GM19455 (cell line): ENCODE measurements at regions not wholly inside any gene's neighbourhood (a gene's known extent, or its start where the extent isn't known, plus 50 kb on each side); places are given as distances from the start of the nearest gene placed in this dataset.

Source experiments
- ATAC-seq: cut with Tn5 transposase; IDR thresholded peaks from one replicate; pipeline ENCODE4 v1.9.1; 2021; ENCODE audit not compliant: unreplicated experiment

DNA sequence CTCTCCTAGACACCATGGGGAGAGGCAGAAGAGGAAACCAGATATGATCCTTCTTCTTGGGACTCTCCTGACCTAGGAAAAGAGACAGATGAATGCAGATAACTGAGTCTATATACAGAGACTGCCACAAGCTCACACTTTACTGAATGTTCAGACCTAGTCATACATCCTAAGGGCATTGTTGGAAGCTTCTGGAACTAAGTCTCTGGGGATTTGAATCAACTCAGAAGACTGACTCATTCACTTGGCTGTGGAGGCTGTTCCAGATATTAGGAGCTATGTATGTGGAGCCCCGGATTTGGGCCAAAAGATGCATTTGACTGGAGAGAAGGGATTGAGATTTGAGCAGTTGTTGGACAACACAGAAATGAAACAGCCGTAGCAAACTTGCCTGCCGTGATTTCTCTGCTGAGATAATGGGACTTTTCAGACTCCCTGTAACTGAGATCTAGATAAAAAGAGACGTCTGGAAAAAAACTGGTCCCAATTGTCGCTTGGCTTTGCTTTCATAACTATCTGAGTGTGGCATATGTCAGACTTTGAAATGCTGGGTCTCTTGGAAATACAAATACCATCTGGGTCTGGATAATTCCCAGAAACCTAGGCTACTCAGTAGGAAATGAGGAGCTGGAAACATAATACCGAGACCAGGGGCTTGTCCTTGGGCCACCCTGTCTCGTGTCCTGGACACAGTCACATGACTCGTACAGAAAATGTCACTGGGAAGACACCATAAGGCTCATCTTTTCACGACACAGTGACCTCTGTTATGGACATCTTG lies 396.8 kb downstream of the NUAK1 start:
- ATAC-seq, result no peak

GRCh38 chr12:105742567-105742874 lies 396.2 kb downstream of the NUAK1 start:
- ATAC-seq, result no peak

DNA sequence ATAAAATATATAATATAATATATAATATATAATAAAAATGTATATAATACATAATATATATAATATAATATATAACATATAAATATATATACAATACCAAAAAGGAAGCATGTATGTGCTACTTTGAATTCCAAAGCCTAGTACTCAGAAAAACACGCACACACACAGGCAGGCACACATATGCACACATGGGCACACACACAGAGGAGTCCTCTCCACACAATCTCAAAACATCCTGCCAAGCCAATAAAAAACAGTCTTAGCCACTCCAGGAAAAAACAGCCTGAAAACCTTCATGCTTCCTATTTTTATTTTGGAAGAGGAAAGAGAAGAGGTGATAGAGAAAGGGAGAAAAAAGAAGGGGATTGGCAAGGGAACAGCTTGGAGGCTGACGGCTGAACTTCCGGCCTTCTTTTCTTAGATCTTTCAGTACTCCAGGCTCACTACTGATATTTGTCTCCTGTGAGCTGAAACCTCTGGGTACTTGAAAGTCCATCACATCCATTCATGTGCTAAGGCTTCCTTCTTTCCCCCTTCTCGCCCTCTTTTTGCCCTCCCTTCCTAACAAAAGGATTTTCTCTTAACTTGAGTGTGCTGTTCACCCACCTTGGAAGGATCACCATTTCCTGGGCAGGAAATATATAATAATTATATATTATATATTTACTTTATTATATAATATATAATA lies 394.2 kb downstream of the NUAK1 start:
- ATAC-seq, result no peak

DNA sequence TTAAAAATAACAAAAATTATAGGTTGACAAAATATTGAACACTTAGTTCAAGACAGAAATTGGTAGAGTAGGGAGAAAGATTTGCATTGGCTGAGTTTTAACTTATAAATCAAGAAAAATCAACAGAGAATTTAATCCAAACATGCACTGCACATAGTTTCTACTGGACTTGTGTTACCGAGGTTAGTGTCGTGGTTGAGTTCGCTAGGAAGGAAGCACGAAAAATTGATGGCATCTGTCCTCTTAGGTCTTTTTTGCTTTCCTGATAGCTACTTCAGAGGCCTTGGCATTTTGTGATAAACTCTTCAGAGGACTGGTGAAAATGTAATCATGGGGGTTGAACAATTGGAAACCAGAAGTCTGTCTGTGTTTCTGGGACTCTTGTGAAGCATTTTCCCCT lies 392.9 kb downstream of the NUAK1 start:
- ATAC-seq, result no peak

DNA sequence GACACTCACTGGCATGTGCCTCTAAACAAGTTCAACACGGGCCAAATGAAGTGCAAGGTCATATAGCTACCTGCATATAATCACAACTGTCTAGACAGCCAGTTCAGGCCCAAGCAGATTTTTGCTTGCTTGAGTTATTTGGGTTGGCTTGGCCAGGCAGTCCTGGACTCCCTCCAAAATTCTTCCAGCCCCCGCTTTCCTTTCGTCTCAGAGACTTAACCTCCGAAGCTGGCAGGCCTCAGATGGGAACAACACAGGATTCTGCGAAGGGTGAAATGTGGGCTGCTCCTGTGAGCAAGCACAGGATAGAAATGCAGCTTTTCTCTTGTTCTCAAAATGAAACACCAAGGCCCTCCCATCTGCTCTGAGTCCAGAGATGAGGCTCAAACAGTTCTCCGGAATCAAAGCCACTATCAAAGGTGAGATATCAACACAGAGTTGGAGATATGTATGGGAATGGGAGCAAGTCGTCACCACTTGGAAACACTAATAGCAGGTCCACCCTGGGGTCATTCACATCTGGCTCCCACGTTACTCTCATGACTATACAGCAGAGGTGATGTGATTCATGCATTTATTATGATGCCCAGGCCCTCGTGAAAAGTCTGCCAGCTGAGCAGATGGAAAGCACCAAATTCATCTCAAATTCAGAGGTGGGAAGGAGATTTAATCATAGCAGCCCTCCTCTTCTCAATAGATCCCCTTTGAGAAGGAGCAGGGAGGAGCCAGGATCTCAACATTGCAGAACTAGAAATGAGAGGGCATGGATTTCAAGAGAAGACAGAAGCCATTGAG lies 389.8 kb downstream of the NUAK1 start:
- no peak for ATAC-seq

DNA sequence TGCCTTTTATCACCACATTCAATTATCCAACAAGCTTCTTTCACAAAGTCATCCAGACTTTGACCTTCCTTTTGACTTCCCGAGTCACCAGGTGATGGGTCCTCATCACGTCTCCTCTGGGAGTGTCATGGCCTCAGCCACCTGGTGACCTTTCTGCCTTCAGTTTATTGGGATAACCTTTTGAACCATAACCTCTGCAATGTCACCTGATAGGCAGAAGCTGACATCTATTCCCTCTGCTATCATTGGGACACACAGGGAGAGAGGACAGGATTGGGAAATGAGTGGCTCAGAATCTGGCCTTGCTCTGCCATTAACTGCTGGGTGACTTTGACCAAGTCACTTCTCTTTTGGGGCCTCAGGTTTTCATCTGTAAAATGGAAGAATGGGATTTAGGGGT lies 388.7 kb downstream of the NUAK1 start:
- no peak for ATAC-seq

- ATAC-seq, result no peak
Observed at GRCh38 chr12:105754313-105754712, 384.4 kb downstream of the NUAK1 start.

DNA sequence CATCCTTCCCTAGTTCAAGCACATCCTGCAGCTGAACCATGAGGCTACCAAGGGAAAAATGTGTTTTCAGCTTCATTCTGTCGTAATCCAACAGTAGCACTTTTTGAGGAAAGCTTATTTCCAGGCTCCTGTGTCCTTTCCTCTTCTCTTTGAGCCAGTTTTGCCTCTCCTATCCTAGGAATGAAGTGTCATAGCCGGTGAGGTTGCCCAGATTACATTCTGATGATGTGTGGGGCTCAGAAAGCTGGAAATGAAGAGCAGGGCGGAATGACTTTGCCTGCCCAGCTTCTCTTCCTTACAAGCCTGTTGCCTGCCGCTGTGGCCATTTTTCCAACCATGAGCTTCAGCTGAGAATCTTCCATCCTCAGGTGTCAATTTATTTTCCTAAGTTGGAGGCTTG lies 381.8 kb downstream of the NUAK1 start:
- ATAC-seq, result no peak

DNA sequence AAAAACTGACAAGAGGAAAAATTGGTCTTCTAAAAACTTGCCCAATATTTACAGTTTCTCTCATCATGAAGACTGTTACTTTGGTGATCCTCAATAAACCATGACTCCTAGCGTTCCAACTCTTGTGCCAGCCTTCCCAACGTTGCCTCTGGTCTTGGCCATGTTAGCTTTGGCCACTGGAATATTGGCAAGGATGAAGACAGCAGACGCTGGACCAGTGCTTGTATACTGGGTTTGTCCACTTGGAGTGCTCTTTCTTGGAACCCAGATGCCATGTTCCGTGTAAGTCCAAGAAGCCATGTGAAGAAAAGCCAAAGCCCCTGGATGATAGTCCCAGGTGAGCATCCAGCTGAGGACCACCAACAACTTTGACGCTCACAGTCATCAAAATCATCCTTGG lies 379.6 kb downstream of the NUAK1 start:
- ATAC-seq, result no peak

GRCh38 chr12:105761075-105761474 lies 377.7 kb downstream of the NUAK1 start:
- no peak for ATAC-seq

DNA sequence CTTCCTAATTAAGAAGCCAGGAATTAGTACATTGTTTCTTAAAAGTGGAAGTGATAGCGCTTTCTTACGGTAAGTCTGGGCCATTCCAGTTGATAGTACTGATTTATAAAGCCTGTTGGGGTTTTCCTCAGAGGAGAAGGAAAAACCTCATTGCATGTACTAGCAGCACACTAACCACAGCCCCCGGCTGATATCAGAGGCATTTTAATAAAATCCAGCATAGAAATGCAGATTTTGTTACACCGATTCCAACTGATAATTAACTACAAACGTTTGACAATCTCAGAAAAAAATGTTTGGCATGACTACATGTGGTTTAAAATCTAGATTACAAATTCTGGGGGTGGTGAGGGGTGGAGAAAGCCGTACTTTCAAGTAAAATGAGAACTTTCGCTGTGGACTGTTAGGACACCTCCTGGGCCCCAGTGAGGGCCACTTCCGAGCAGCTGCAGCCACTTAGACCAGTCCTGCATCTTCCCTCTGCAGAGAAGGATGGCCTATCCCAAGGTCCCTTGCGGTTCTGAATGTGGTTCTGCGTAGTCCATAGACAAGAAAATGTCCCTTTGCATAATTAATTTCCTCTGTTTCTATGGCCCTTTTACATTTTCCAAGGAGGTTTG lies 374.4 kb downstream of the NUAK1 start:
- ATAC-seq, result no peak

DNA sequence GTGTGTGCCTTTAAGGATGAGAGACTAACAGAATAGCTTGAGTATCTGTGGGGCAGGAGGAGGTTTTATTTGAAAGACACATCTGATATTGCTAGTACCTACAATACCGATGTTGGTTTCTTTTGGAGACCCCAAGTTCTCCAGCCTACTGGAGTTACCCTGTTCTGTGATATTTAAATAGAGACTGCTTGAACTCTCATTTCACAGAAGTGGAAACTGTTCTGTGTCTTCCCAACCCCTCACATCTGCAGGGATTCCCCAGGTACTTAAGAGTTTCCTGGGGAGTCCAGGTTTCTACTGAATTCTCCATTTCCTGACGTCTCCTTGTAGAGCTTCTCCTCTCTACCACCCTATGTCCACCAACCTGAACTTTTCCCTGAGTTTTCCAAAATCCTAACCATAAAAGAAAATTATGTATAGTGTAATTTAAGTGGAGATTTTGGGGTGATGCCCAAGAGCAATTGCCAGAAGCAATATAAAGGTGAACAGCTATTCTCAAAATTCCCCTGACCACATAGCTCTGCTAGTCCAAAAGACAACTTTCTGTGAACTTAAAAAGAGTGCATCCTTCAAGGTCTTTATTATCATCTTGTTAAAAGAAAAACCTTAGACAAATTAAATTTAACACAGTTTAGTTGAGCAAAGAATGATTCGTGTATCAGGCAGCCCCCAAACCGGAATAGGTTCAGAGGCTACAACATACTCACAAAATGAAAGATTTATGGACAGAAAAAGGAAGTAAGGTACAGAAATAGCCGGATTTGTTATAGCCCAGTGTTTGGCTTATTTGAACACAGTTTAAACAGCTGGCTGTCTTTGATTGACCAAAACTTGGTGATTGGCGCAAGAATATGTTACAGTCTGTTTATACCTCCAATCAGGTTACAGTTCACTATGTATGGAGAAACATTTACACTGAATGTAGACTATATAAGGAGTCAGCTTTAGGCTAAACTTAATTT lies 373.4 kb downstream of the NUAK1 start:
- ATAC-seq, result no peak

DNA sequence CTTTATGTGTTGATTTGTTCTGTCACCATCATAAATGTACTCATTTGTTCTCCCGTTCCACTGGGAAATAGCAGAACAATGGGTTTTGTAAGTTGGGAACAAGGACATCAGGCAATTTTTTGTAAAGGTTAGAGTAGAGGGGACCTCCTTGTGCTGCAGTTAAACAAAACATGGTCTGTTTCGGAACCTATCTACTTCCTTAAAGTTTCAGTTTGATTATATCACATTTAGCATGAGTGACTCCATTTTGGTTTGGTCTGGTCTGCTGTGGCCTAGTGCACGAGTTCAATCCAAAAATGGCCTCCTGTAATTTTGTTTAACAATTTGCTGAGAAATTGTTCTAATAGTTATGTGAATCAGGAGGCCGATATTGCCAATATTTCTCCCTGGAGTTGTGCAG lies 372.7 kb downstream of the NUAK1 start:
- ATAC-seq, result no peak

DNA sequence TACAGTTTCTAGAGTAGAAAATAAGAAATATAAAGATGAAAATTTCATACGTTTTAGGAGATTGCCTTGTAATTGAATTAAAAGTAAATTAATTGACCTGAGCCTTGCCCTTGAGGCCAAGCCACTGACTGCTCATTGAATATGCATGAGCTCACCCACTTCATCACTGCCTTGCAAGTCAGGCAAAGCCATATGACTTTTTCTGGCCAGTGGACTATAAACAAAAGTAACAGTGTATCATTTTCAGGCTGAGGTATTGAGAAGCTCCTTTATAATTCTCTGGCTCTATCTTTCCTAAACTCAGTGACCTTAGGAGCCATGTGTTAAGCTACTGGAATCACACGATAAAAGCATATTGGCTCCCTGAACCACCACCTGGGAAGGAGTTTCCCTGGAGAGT lies 369.3 kb downstream of the NUAK1 start:
- ATAC-seq, result no peak

DNA sequence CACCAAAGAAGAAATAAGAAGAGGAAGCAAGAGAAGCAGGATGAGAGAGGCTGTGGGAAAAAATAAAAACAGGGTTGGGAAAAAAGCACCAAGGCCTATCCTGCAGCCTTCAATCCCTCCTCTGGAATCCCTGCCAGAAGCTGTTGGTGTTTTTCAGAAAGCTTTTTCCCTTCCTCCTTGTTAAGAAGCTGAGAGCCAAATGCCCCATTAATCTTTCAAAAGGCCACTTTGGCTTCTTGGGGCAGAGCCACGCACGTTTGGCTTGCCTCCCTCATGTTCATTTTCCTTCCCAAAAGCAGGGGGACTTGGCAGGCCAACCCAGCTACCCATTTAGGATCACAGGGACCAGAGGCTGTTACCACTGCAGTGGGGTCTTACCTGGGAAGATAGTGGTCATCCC lies 365.3 kb downstream of the NUAK1 start:
- ATAC-seq, result no peak

DNA sequence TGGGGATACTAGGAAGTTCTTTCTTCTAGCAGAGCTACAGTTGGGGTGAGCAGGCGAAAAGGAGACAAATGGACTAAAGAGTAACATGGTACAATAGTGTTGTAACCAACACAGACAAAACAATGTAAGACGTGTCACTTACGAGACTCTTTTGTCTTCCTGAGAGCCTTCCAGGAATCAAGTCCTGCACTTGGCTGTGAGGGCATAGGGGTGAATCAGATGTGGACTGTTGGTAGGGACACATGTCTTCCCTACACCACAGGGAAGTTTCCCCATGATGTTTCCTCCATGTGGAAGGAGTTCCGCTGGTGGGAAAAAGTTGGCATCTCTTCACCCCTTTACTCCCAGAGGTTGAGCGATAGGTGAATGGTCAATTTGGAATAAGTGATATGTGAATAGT lies 364.7 kb downstream of the NUAK1 start:
- ATAC-seq, result no peak

DNA sequence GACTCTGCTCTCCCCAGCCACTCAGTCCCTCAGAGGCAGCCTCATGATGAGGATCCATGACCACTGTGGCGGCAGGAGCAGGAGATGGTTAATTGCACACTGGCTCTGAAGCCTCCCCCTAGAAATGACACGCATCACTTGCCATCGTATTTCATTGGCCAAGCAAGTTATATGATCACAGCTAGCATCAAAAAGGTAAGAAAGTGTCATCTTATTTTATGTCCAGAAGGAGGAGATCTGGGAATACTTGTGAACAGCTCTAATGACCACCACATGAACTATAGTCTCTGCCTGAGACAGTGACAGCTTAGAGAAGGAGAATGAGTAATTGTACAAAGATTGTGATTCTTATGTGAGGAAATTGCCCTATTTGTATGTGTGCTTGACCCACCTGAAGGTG lies 363.4 kb downstream of the NUAK1 start:
- no peak for ATAC-seq

GRCh38 chr12:105783983-105784947 lies 354.5 kb downstream of the NUAK1 start:
- peak; percentile 95 for ATAC-seq

DNA sequence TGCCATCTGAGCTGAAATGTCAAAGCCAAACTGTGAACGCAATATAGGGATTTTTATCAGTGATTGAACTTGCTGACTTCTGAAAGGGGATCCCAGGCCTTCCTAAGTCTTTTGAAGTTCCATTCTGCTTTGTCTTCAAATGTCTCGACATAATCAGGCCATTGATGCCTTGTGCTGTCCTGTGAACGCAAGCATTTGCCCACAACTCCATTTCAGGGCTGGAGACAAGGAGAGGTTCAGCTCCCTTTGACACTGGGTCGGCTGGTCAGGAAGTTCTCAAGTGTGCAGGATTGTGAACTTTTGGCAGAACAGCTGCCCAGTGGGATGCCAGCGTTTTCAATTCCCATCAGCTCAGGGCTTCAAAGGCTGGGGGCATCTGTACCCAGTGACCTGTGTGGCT lies 345.3 kb downstream of the NUAK1 start:
- ATAC-seq, result no peak
